SK-N-MC (cell line): ENCODE measurements at regions not wholly inside any gene's neighbourhood (a gene's known extent, or its start where the extent isn't known, plus 50 kb on each side); places are given as distances from the start of the nearest gene placed in this dataset.

Source experiments
- EZH2 ChIP-seq: fragments of 200-600 bp; sonication (generic); IDR thresholded peaks from one replicate; pipeline ENCODE4 v1.6.1; 2017; ENCODE audit warnings: antibody characterized with exemption
- FOXP2 ChIP-seq: optimal IDR thresholded peaks from 2 replicates; pipeline ENCODE3; 2011; ENCODE audit warnings: mild to moderate bottlenecking, moderate library complexity; ENCODE audit not compliant: insufficient read depth; ENCODE audit errors: extremely low read length, control extremely low read depth
- POLR2AphosphoS5 ChIP-seq: IDR thresholded peaks from 2 replicates; pipeline ENCODE4 v1.6.1; 2012; ENCODE audit warnings: mild to moderate bottlenecking, low read depth, low read length, borderline replicate concordance

DNA sequence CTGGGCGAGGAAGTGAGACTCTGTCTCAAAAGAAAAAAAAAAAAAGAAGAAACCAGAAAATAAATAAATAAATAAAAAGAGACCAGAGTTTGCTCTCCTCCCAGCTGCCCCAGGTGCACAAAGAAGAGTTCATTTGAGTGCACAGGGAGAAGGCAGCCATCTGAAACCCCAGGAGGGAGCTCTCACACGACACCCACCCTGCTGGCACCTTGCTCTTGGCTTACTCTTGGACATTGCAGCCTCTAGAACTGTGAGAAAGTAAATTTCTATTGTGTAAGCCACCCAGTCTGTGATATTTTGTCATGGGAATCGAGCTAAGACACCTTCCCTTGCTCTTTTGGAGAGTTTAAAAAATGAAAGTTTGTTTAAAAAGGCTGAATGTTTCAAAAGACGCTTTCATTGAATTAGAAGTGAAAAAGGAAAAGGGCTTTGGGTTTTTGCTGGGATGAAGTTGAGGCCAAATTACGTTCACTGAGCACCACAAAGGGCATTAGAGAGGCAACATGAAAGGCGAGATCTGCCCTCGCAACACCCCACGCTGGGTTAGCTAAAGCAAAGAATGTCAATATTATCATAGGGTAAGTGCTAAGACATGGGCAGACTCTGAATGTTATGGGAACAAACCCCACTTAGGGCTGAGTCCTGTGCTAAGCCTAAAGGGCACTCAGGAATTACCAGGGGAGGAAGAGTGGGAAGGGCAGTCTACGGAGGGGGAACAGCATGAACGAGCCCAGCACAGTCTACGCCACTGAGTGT lies 128.9 kb upstream of the RIOK3 start:
- TF ChIP-seq POLR2AphosphoS5 (no peak), EZH2 (no peak), FOXP2 (no peak)
